ENCODE measurements at regions not wholly inside any gene's neighbourhood (a gene's known extent, or its start where the extent isn't known, plus 50 kb on each side); places are given as distances from the start of the nearest gene placed in this dataset.

DNA sequence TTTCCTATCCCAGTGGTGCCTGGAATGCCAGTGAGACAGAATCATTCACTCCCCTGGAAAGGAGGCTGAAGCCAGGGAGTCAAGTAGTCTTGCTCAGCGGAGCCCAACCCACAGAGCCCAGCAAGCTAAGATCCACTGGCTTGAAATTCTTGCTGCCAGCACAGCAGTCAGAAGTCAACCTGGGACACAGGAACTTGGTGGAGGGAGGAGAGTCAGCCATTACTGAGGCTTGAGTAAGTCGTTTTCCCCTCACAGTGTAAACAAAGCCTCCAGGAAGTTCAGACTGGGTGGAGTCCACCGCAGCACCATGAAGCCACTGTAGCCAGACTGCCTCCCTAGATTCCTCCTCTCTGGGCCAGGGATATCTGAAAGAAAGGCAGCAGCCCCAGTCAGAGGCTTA, 283.2 kb upstream of the CPEB2 start:
- Histone ChIP-seq H2BK5ac (ENCODE audit: insufficient read length, low read length) (no peak overlapping the region), H3K9ac (ENCODE audit: extremely low read depth, insufficient read length, low read length) (no peak overlapping the region), H4K91ac (ENCODE audit: insufficient read length, low read depth, low read length) (no peak overlapping the region), H3K9me3 (ENCODE audit: control insufficient read depth, low read depth, low read length) (no peaks in the 10 kb centered on the region), H2BK120ac (ENCODE audit: low read depth, low read length, poor library complexity, severe bottlenecking) (no peak overlapping the region), H4K20me1 (ENCODE audit: control insufficient read depth, insufficient read depth, insufficient read length) (no peaks in the 10 kb centered on the region), H3K56ac (ENCODE audit: insufficient read length, low read depth, low read length) (no peak overlapping the region), H3K27ac (ENCODE audit: insufficient read length, low read depth, low read length) (no peak overlapping the region), H3T11ph (ENCODE audit: low read length) (no peak overlapping the region), H3K23ac (ENCODE audit: insufficient read length, low read depth, low read length) (no peak overlapping the region), H2BK15ac (ENCODE audit: low read depth, low read length) (no peak overlapping the region), H3K79me1 (ENCODE audit: insufficient read depth, low read depth, low read length, poor library complexity, severe bottlenecking) (no peaks in the 10 kb centered on the region), H3K23me2 (ENCODE audit: insufficient read length, low read depth, low read length, poor library complexity, severe bottlenecking) (no peaks in the 10 kb centered on the region), H3K4me1 (ENCODE audit: insufficient read depth, low read length) (no peaks in the 10 kb centered on the region), H3K14ac (ENCODE audit: insufficient read depth, low read length) (no peak overlapping the region), H2AFZ (ENCODE audit: low read length) (no peak overlapping the region), H3K4ac (ENCODE audit: low read depth, low read length) (no peak overlapping the region), H3K27me3 (ENCODE audit: insufficient read depth, low read length) (no peaks in the 10 kb centered on the region), H2BK20ac (ENCODE audit: low read depth, low read length, poor library complexity, severe bottlenecking) (no peak overlapping the region), H4K8ac (replicated peaks; ENCODE audit: insufficient read length, low read depth, low read length) (no peak overlapping the region), H3K79me2 (ENCODE audit: insufficient read depth, low read length) (no peaks in the 10 kb centered on the region), H3K4me2 (ENCODE audit: insufficient read depth, insufficient read length, low read length) (no peak overlapping the region), H3K18ac (ENCODE audit: insufficient read length, low read depth, low read length) (no peak overlapping the region), H2AK5ac (ENCODE audit: insufficient read length, low read length) (no peak overlapping the region), H2BK12ac (ENCODE audit: insufficient read length, low read depth, low read length) (no peak overlapping the region), H4K5ac (ENCODE audit: insufficient read length, low read depth, low read length) (no peak overlapping the region)
- H3K27me3 Mint-ChIP-seq (ENCODE audit: low read depth), result no peaks in the 10 kb centered on the region
- H3K27ac Mint-ChIP-seq, result no peak overlapping the region
- H3K36me3 Mint-ChIP-seq (ENCODE audit: insufficient read depth in 1 of 3, low read depth in 3 of 3), result peaks cover 3 to 7% (median 5%) of the 10 kb centered on the region in 3 experiments; a peak in 6 of 7 replicates
- TF ChIP-seq, protein P1, sequence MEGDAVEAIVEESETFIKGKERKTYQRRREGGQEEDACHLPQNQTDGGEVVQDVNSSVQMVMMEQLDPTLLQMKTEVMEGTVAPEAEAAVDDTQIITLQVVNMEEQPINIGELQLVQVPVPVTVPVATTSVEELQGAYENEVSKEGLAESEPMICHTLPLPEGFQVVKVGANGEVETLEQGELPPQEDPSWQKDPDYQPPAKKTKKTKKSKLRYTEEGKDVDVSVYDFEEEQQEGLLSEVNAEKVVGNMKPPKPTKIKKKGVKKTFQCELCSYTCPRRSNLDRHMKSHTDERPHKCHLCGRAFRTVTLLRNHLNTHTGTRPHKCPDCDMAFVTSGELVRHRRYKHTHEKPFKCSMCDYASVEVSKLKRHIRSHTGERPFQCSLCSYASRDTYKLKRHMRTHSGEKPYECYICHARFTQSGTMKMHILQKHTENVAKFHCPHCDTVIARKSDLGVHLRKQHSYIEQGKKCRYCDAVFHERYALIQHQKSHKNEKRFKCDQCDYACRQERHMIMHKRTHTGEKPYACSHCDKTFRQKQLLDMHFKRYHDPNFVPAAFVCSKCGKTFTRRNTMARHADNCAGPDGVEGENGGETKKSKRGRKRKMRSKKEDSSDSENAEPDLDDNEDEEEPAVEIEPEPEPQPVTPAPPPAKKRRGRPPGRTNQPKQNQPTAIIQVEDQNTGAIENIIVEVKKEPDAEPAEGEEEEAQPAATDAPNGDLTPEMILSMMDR (conservative IDR thresholded peaks at IDR 0.05), result no peak
- H3K9me3 Mint-ChIP-seq, result peaks cover 15 to 19% of the 10 kb centered on the region in 2 experiments
- no peak for DNase-seq
- no peak overlapping the region for H3K4me3 Mint-ChIP-seq
- no CpG with 5 or more reads among the region's 3 CpGs for WGBS (ENCODE audit: extremely low coverage, insufficient read length, low lambda C conversion rate)
- H3K4me1 Mint-ChIP-seq, result no peaks in the 10 kb centered on the region

All from H9 (cell line).